ENCODE measurements at regions not wholly inside any gene's neighbourhood (a gene's known extent, or its start where the extent isn't known, plus 50 kb on each side); places are given as distances from the start of the nearest gene placed in this dataset.
"Not testable (repeated sequence)": the region's sequence is repeated elsewhere in the genome, so short reads cannot be mapped to it uniquely, and the experiment has no call there.

DNA sequence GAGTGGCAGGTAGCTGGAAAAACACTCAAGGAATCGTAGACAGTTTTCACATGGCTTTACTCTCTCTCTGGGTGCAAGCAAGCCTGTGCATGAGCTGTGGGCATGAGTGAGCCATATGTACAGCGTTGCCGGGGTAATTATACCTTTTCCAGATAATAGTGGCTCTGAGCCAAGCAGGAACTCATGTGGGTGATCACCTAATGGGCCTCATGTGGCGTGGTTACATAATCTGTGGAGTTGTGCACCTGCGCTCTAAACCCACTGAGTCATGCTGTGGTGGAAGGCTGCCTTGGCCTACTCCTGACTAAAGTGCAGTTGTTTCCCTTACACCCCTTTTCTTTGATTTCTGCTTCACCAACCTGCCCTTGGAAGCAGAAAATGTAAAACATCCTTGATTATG, 1564.5 kb upstream of the PCDH10 start:
- no peak overlapping the region for H3K27ac ChIP-seq
- no peaks in the 10 kb centered on the region for H3K4me1 ChIP-seq
- intact Hi-C loops (cut with DNase I; ENCODE audit: low total_unique reads), result no loop called here
- no peak for DNase-seq
- TF ChIP-seq, protein P1, sequence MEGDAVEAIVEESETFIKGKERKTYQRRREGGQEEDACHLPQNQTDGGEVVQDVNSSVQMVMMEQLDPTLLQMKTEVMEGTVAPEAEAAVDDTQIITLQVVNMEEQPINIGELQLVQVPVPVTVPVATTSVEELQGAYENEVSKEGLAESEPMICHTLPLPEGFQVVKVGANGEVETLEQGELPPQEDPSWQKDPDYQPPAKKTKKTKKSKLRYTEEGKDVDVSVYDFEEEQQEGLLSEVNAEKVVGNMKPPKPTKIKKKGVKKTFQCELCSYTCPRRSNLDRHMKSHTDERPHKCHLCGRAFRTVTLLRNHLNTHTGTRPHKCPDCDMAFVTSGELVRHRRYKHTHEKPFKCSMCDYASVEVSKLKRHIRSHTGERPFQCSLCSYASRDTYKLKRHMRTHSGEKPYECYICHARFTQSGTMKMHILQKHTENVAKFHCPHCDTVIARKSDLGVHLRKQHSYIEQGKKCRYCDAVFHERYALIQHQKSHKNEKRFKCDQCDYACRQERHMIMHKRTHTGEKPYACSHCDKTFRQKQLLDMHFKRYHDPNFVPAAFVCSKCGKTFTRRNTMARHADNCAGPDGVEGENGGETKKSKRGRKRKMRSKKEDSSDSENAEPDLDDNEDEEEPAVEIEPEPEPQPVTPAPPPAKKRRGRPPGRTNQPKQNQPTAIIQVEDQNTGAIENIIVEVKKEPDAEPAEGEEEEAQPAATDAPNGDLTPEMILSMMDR (IDR thresholded peaks at IDR 0.05), result no peak
- H3K27me3 ChIP-seq, result no peaks in the 10 kb centered on the region
- no peaks in the 10 kb centered on the region for H3K36me3 ChIP-seq
- H3K9me3 ChIP-seq, result no peaks in the 10 kb centered on the region
- no peak overlapping the region for H3K4me3 ChIP-seq

DNA sequence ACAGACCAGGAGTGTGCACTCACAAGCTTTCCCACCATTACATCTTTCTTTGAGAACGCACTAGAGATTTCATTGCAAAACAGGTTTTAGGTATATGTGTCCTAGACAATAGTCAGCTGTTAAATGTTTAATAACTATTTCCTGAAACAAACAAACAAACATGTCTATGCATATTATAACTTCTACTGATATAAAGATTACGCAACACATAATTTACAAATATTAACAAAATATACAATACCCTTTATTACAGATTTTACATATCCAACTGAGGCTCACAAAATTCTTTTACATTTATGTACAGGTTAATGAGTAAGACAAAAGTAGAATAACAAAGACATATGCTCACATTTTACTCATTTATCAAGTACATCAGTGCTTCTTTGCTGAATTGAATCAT, 1554.0 kb upstream of the PCDH10 start:
- Histone ChIP-seq H3K9me3 (no peaks in the 10 kb centered on the region), H3K36me3 (no peaks in the 10 kb centered on the region), H3K27me3 (no peaks in the 10 kb centered on the region), H3K4me1 (no peaks in the 10 kb centered on the region), H3K27ac (no peak overlapping the region), H3K4me3 (no peak overlapping the region)
- intact Hi-C loops (cut with DNase I; ENCODE audit: low total_unique reads), result no loop called here
- DNase-seq, result no peak
- TF ChIP-seq, protein P1 (IDR thresholded peaks at IDR 0.05), result no peak

DNA sequence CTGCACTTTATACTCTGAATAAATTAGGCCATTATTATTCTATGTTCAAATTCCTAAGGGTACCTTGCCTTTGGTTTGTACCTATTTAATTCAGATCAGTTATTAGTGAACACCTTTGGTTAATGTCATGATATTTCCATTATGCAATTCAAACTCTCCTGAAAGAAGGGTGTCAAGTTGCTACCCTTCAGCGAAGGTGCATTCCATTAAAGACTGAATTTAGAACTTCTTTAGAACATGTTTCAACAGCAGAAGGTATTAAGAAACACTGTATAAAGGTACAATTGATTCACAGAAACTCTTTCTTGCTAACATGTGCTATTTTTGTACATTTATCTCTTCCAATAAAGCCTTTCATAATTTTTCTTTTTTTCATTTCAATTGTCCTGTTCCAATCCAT, 1545.4 kb upstream of the PCDH10 start:
- Histone ChIP-seq H3K4me3 (no peak overlapping the region), H3K27me3 (no peaks in the 10 kb centered on the region), H3K36me3 (no peaks in the 10 kb centered on the region), H3K9me3 (no peaks in the 10 kb centered on the region), H3K27ac (no peak overlapping the region), H3K4me1 (no peaks in the 10 kb centered on the region)
- DNase-seq, result no peak
- intact Hi-C loops (cut with DNase I; ENCODE audit: low total_unique reads), result no loop called here
- TF ChIP-seq, protein P1 (IDR thresholded peaks at IDR 0.05), result no peak

DNA sequence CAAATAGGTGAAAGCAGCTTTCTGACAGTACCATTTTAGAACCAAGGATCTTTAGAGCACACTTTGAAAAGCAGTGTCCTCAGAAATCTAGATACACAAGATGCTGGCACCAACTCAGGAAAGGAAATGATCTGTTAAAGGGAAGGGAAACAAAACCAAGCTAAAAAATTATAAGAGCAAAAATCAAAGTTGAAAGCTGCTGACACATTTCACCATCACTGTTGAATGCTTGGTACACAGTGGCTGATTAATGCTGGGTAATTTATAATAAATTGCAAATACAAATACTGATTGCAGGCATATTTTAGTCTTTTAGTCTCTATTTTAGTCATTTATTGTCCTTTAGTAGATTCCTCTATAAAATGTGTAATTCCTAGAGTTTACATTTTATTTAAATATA, 1540.1 kb upstream of the PCDH10 start:
- no peak for DNase-seq
- Histone ChIP-seq H3K9me3 (no peaks in the 10 kb centered on the region), H3K27ac (no peak overlapping the region), H3K36me3 (no peaks in the 10 kb centered on the region), H3K4me3 (no peak overlapping the region), H3K27me3 (no peaks in the 10 kb centered on the region), H3K4me1 (no peaks in the 10 kb centered on the region)
- intact Hi-C loops (cut with DNase I; ENCODE audit: low total_unique reads), result no loop called here
- TF ChIP-seq, protein P1 (IDR thresholded peaks at IDR 0.05), result no peak

DNA sequence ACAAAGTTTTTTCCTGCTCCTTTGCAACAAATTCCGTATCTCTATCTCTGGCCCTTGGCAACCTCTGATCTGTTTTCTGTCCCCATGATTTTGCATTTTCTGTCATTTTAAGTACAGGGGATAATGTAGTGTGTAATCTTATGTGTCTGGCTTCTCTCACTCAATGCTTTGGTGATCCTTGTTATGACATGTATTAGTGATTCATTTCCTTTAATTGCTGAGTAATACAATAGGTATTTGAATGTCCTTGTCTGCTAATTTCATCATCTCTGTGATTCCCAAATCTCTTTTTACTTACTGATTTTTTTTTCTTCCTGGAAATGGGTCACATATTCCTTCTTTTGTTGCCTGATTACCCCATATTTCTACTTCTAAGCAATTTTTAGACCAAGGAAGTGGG, 1538.6 kb upstream of the PCDH10 start:
- H3K4me3 ChIP-seq; DNase-seq; H3K4me1 ChIP-seq; H3K27ac ChIP-seq; H3K9me3 ChIP-seq; H3K36me3 ChIP-seq; H3K27me3 ChIP-seq; intact Hi-C loops (cut with DNase I; ENCODE audit: low total_unique reads): not testable (repeated sequence)

DNA sequence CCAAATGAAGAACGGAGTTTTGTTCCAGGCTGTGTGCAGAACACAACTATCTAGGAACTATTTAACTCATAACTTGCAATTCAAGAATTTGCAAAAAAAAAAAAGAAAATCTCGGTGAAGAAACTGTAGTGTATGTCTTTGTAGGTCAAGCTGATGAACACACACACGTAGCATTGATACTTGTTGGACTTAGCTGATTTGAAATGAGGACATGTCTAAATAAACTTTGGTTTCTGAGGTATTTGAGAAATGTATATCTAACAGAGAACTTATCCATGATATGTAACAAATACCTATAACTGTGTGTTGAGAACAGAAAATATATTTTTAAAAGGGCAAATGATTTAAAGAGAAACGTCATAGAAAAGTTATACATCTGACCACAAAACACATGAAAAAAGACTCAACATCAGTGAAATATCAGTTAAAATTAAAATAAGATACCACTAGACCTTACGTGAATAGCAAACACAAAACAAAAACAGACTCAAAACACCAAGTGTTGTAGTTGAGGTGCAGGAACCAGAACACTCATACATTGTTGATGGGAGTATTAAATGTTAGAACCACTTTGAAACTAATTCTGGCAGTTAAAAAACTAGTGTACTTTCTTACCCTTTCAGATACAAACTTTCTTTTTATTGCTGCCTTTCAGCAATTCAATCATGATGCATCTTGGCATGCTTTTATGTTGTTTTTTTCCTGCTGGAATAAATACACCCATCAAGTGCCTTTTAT, 1535.8 kb upstream of the PCDH10 start:
- Histone ChIP-seq H3K4me1 (no peaks in the 10 kb centered on the region), H3K9me3 (no peaks in the 10 kb centered on the region), H3K4me3 (no peak overlapping the region), H3K27me3 (no peaks in the 10 kb centered on the region), H3K36me3 (no peaks in the 10 kb centered on the region), H3K27ac (no peak overlapping the region)
- no peak for DNase-seq
- TF ChIP-seq, protein P1 (IDR thresholded peaks at IDR 0.05), result no peak
- intact Hi-C loops (cut with DNase I; ENCODE audit: low total_unique reads), result no loop called here
